Esophagus squamous epithelium (tissue), 4 donors: ENCODE measurements at regions not wholly inside any gene's neighbourhood (a gene's known extent, or its start where the extent isn't known, plus 50 kb on each side); places are given as distances from the start of the nearest gene placed in this dataset.

ENCODE experiments used
- CTCF ChIP-seq, 6 experiments: fragments of 450-650 bp in 4 of 6; fragments of 200-600 bp in 2 of 6; sonication (generic) in 2 of 6; IDR thresholded peaks; one replicate each; pipeline ENCODE4 v1.5.1; 2016 to 2019; ENCODE audit warnings: antibody characterized with exemption in 6 of 6, mild to moderate bottlenecking in 4 of 6, moderate library complexity in 4 of 6
- POLR2A ChIP-seq, 4 donors: fragments of 450-650 bp; IDR thresholded peaks; one replicate each; pipeline ENCODE4 v1.6.1; 2017; ENCODE audit warnings: antibody characterized with exemption in 4 of 4, mild to moderate bottlenecking in 4 of 4, moderate library complexity in 3 of 4

DNA sequence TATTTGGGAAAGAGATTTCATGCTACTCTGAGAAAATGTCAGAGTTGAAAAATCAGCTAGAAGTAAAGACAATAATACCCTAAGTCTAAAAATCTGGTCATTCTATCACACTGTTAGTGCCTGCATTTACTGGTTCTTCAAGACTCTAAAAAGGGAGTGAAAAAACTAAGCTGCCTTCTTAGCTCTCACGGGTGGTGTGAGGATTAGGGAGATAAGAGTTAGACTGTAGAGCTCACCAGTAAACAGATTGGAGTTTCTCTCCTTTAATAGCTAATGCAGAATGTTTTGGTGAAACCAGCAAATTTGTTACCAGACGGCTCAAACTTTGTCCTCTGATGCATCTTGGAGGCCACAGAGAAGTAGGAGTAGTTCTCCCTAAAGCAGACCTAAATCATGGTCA is 135.0 kb upstream of the OTX2 start:
- TF ChIP-seq CTCF (IDR thresholded peaks at IDR 0.05) = no peak
- no peak for TF ChIP-seq POLR2A (IDR thresholded peaks at IDR 0.05)
